ENCODE measurements at regions not wholly inside any gene's neighbourhood (a gene's known extent, or its start where the extent isn't known, plus 50 kb on each side); places are given as distances from the start of the nearest gene placed in this dataset.

- H2BK5ac ChIP-seq (ENCODE audit: low read depth, low read length, poor library complexity, severe bottlenecking) = no peak overlapping the region
- in situ Hi-C loops (cut with MboI; ENCODE audit: low sequenced_read_pairs) = no loop called here
- H3K9me1 ChIP-seq (ENCODE audit: insufficient read depth, low read length) = no peaks in the 10 kb centered on the region
- H3K36me3 ChIP-seq (ENCODE audit: control insufficient read depth, insufficient read depth, low read length) = no peaks in the 10 kb centered on the region
- H2BK120ac ChIP-seq (ENCODE audit: low read depth, low read length) = no peak overlapping the region
- ChIA-PET POLR2A (ENCODE audit: unreplicated experiment) (no interaction called here), CTCF (no interaction called here)
- no peak overlapping the region for H2AK5ac ChIP-seq (ENCODE audit: low read depth, low read length)
- H3K14ac ChIP-seq (replicated peaks; ENCODE audit: low read depth, low read length) = no peak overlapping the region
- no peak overlapping the region for H2BK15ac ChIP-seq (ENCODE audit: low read depth, low read length)
- no peak overlapping the region for H4K8ac ChIP-seq (ENCODE audit: low read depth in 2 of 2, low read length in 2 of 2)
- no peak overlapping the region for H3K27ac ChIP-seq (ENCODE audit: insufficient read depth, low read length)
- no peaks in the 10 kb centered on the region for H3K79me1 ChIP-seq (ENCODE audit: low read depth in 1 of 2, low read length in 2 of 2)
- no peak overlapping the region for H3K4me2 ChIP-seq (ENCODE audit: low read depth, low read length)
- no peak overlapping the region for H3K23ac ChIP-seq (ENCODE audit: low read depth, low read length)
- H2AK9ac ChIP-seq (replicated peaks; ENCODE audit: low read depth, low read length, poor library complexity) = no peak overlapping the region
- peaks cover 12% of the 10 kb centered on the region for H3K9me3 ChIP-seq (ENCODE audit: control insufficient read depth, insufficient read depth, low read length)
- no peaks in the 10 kb centered on the region for H3K27me3 ChIP-seq (ENCODE audit: control insufficient read depth, insufficient read depth, low read length)
- no peak overlapping the region for H2BK20ac ChIP-seq (ENCODE audit: low read depth, low read length)
- H4K20me1 ChIP-seq (ENCODE audit: insufficient read depth, low read length) = no peaks in the 10 kb centered on the region
- no peak overlapping the region for H3K18ac ChIP-seq (ENCODE audit: low read depth, low read length)
- H3K4me3 ChIP-seq (ENCODE audit: insufficient read depth, low read depth, low read length) = no peak overlapping the region
- intact Hi-C loops (cut with micrococcal nuclease) = no loop called here
- no TSS peak for BruUV-seq (replicated peaks)
- ATAC-seq (ENCODE audit: low read depth) = no peak
- H3K4me1 ChIP-seq (ENCODE audit: control insufficient read depth, insufficient read depth, low read length) = no peaks in the 10 kb centered on the region
- 50% methylated on average over 2 of the region's 4 CpGs; no CpG with 5 or more reads in 1 of the 2 experiments for WGBS, 2 experiments (ENCODE audit: extremely low coverage in 2 of 2, insufficient read length in 1 of 2)
- H3K56ac ChIP-seq (ENCODE audit: extremely low read depth, insufficient read depth, low read length) = no peak overlapping the region
- no peak overlapping the region for H3K4ac ChIP-seq (ENCODE audit: low read depth, low read length)
- dilution Hi-C loops (cut with HindIII; ENCODE audit: low sequenced_read_pairs, unreplicated experiment) = no loop called here
- DNase-seq = no peak
- H4K91ac ChIP-seq (ENCODE audit: insufficient read depth, low read depth, low read length) = no peak overlapping the region
- TF ChIP-seq SMC3 (IDR thresholded peaks at IDR 0.05; ENCODE audit: low read depth, low read length) (no peak), RCOR1 (IDR thresholded peaks at IDR 0.05; ENCODE audit: insufficient replicate concordance, low read length) (no peak), BHLHE40 (IDR thresholded peaks at IDR 0.05; ENCODE audit: low read depth, low read length) (no peak), NFE2L2 (IDR thresholded peaks at IDR 0.05; ENCODE audit: low read depth, low read length) (no peak), CTCF (conservative IDR thresholded peaks at IDR 0.05; ENCODE audit: low read depth, low read length) (no peak), FOS (IDR thresholded peaks at IDR 0.05; ENCODE audit: low read depth, low read length) (no peak), POLR2A (IDR thresholded peaks at IDR 0.05; ENCODE audit: low read depth, low read length) (no peak), RFX5 (IDR thresholded peaks at IDR 0.05; ENCODE audit: low read depth, low read length) (no peak), USF2 (IDR thresholded peaks at IDR 0.05; ENCODE audit: low read depth, low read length) (no peak), CEBPB (IDR thresholded peaks at IDR 0.05; ENCODE audit: low read depth, low read length) (no peak), MAFK (IDR thresholded peaks at IDR 0.05; ENCODE audit: low read depth, low read length) (no peak), MAZ (IDR thresholded peaks at IDR 0.05; ENCODE audit: borderline replicate concordance, low read depth, low read length) (no peak), CHD1 (IDR thresholded peaks at IDR 0.05; ENCODE audit: low read depth, low read length) (no peak), RAD21 (IDR thresholded peaks at IDR 0.05; ENCODE audit: low read length) (no peak), MXI1 (IDR thresholded peaks at IDR 0.05; ENCODE audit: borderline replicate concordance, low read depth, low read length) (no peak), ELK1 (IDR thresholded peaks at IDR 0.05; ENCODE audit: borderline replicate concordance, low read depth, low read length) (no peak)
- no peak overlapping the region for H3K9ac ChIP-seq (ENCODE audit: low read depth, low read length)
- H4K5ac ChIP-seq (ENCODE audit: low read depth, low read length) = no peak overlapping the region
- H2AFZ ChIP-seq (replicated peaks; ENCODE audit: low read length, poor library complexity) = no peak overlapping the region
Measured at GRCh38 chr16:5220705-5221104, 123.1 kb upstream of the EEF2KMT start.
